ENCODE measurements at regions not wholly inside any gene's neighbourhood (a gene's known extent, or its start where the extent isn't known, plus 50 kb on each side); places are given as distances from the start of the nearest gene placed in this dataset.

GRCh38 chr6:93801101-93801847, 381.9 kb upstream of the EPHA7 start:
- TF ChIP-seq POLR2A (IDR thresholded peaks at IDR 0.05) (no peak), CTCF (IDR thresholded peaks at IDR 0.05) (no peak)

Measured in thyroid gland (tissue), 4 donors.